Retina (tissue), 1 donor: ENCODE measurements at regions not wholly inside any gene's neighbourhood (a gene's known extent, or its start where the extent isn't known, plus 50 kb on each side); places are given as distances from the start of the nearest gene placed in this dataset.
"Not testable (repeated sequence)": the region's sequence is repeated elsewhere in the genome, so short reads cannot be mapped to it uniquely, and the experiment has no call there.

ENCODE experiments used
- DNase-seq: peaks from one replicate; pipeline ENCODE4 v3.0.0-alpha.2; 2016

GRCh38 chr7:116342125-116342524 lies 131.8 kb downstream of the TES start:
- no peak for DNase-seq

GRCh38 chr7:116347151-116347832 lies 137.0 kb downstream of the TES start:
- DNase-seq: no peak

- DNase-seq: no peak
These were observed 138.0 kb downstream of the TES start for GRCh38 chr7:116348346-116348745.

GRCh38 chr7:116351966-116352365 lies 141.6 kb downstream of the TES start:
- DNase-seq: no peak

GRCh38 chr7:116353647-116354046 lies 143.3 kb downstream of the TES start:
- DNase-seq: no peak

GRCh38 chr7:116354171-116354545 lies 143.8 kb downstream of the TES start:
- DNase-seq: no peak

- DNase-seq: no peak
These were observed 144.4 kb downstream of the TES start for GRCh38 chr7:116354546-116355423.

- DNase-seq: no peak
These were observed 144.1 kb upstream of the CAV2 start for GRCh38 chr7:116355424-116355765.

GRCh38 chr7:116356333-116356965 lies 143.1 kb upstream of the CAV2 start:
- DNase-seq: no peak

GRCh38 chr7:116356979-116357378 lies 142.6 kb upstream of the CAV2 start:
- DNase-seq: no peak

- no peak for DNase-seq
These were observed 141.5 kb upstream of the CAV2 start for GRCh38 chr7:116357781-116358670.

- DNase-seq: no peak
These were observed 137.8 kb upstream of the CAV2 start for GRCh38 chr7:116361767-116362166.

GRCh38 chr7:116363637-116364432 lies 135.7 kb upstream of the CAV2 start:
- DNase-seq: no peak

- DNase-seq: no peak
These were observed 135.1 kb upstream of the CAV2 start for GRCh38 chr7:116364469-116364868.

- no peak for DNase-seq
These were observed 133.7 kb upstream of the CAV2 start for GRCh38 chr7:116365797-116366196.

- DNase-seq: no peak
These were observed 132.2 kb upstream of the CAV2 start for GRCh38 chr7:116367171-116367813.

GRCh38 chr7:116368965-116369364 lies 130.6 kb upstream of the CAV2 start:
- no peak for DNase-seq

GRCh38 chr7:116371536-116371935 lies 128.0 kb upstream of the CAV2 start:
- DNase-seq: not testable (repeated sequence)

- not testable (repeated sequence) for DNase-seq
These were observed 126.3 kb upstream of the CAV2 start for GRCh38 chr7:116373229-116373628.

GRCh38 chr7:116377721-116378120 lies 121.8 kb upstream of the CAV2 start:
- no peak for DNase-seq

- no peak for DNase-seq
These were observed 119.5 kb upstream of the CAV2 start for GRCh38 chr7:116380025-116380424.

GRCh38 chr7:116382375-116382774 lies 117.2 kb upstream of the CAV2 start:
- no peak for DNase-seq
